ENCODE measurements at regions not wholly inside any gene's neighbourhood (a gene's known extent, or its start where the extent isn't known, plus 50 kb on each side); places are given as distances from the start of the nearest gene placed in this dataset.
"Not testable (repeated sequence)": the region's sequence is repeated elsewhere in the genome, so short reads cannot be mapped to it uniquely, and the experiment has no call there.

DNA sequence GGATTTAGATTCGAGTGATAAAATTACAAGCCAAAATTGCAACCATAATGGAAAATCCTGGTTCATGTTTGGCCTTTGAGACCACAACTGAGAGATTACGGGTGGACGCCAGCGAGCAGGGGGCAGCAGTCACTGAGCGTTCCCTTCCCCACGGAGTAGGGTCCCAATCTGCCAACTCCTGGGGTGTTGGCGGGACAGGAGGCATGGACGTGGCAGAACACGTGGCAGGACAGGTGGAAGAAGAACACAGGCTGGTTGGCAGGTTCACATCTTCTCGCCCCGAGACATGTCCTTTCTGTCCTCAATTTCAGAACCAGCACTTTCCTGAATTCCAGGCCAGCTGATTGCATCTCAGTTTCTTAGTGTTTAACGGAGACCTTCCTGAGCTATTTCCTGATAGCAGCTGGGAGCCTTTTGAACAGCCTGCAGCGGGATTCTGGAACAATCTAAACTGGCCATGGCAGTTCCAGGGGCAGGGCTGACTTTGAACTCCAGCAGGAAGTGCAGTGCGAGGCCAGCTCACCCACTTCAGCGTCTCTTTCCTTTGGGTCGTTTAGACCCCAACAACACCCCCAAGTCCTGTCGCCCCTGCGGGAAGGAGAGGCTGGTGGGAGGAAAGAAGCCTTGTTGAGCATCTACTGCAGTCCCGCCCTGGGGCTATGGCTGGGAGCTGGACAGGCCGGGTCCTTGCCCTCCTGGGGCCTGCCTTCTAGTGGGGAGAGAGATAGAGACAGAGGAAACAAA is 159.1 kb upstream of the FOXF1 start:
- DNase-seq (ENCODE audit: low read depth in 4 of 4, low spot score in 2 of 4): no peak

DNA sequence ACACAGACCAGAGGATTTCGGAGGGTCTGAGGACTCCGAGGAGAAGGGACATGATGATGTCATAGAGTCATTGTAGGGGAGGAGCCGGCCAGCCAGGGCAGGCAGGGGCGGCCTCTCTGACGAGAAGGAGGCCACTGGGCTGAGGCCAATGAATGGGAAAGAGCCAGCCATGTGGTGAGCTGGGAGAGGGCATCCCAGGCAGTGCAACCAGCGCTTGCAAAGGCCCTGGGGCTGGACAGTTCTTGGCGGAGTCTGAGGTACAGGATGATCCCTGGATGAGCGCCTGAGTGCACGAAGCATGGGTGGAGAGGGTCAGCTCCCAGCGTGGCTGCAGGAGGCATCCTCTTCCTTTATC is 158.6 kb upstream of the FOXF1 start:
- DNase-seq (ENCODE audit: low read depth in 4 of 4, low spot score in 2 of 4): not testable (repeated sequence)

DNA sequence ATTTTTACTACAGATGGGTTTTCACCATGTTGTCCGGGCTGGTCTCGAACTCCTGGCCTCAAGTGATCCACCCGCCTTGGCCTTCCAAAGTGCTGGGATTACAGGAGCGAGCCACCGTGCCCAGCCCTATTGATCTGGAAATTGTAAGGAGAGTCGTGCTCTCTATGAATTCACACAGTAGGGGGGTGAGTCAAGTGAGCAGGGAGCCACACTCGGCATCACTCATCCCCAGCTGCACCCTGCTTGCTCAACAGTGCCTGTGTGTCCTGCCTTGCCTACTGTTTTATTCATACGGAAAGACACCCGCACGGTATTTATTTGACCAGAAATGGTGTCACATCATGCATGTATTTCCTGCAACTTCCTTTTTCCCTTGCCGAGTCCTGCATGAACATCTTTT is 157.2 kb upstream of the FOXF1 start:
- no peak for DNase-seq (ENCODE audit: low read depth in 4 of 4, low spot score in 2 of 4)

DNA sequence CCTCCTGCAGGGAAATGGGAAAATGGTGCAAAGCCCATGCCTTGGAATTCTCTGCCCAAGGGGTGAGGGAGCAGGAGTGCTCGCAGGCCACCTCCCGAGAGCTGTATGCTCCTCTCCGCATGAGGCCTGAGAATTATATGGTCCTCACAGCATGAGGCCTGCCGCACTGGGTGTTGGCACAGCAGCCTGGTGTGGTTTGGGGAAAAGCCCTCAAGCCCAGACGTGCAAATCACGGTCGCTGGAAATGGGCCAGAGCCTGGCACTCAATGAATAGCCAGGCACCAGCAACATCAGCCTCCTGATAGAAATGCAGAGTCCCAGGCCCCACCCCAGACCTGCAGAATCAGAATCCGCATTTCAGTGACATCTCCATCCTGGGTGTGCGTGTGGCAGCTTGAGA is 156.4 kb upstream of the FOXF1 start:
- DNase-seq (ENCODE audit: low read depth in 4 of 4, low spot score in 2 of 4): no peak

DNA sequence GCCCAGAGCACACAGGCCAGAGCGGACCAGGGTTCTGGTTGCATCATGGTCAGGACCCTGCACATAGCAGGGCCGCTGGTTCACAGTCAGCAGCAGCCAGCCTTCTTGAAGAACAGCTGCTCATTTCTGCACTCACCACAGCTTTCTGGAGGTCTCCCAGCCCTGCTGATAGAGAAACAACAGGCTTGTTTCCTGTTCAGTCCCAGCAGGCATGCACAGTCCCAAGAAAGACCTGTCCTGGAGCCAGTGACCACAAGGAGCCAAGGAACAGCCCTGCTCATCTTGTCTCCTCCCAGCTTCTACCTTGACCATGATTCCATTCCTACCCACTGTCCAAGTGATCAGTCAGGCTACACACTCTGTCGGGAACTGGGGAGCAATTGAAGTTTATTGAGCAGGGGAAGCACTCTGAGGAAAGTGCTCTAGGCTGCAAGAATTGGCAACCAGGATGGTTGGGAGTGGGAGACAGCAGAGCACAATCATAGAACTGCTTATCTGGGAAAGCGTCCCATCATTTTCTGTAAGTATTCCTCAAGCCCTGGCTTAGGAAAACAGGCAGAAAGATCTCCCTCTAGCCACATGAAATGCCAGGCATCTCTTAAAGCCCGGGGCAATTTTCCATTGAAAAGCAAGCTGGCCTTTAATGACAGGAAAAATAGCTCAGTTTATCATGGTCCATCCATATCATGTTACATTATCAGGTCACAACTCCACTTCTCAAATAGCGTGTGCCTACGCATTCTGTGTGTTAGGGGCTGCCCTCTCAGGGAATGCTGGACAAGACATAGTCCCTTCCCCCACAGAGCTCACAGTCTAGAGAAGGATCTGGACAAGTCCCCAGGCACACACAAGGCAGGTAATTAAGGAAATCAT is 155.4 kb upstream of the FOXF1 start:
- DNase-seq (ENCODE audit: low read depth in 4 of 4, low spot score in 2 of 4): no peak

DNA sequence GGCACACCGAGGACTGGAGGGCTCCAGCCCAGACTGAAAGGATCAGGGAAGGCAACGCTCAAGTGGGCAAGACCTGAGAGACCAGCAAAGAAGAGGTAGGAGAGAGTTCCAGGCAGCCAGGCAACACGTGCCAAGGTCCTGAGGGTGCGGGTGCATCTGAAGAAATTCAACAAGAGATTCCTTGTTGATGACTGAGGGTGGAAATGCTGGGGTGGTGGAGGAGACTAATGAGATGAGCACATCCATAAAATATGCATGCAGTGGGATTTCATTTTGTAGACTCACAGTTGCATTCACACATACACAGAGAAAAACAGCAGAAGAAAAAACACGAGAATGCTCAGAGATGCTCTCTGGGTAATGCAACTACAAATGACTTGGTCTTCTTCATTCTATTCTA is 154.8 kb upstream of the FOXF1 start:
- no peak for DNase-seq (ENCODE audit: low read depth in 4 of 4, low spot score in 2 of 4)

DNA sequence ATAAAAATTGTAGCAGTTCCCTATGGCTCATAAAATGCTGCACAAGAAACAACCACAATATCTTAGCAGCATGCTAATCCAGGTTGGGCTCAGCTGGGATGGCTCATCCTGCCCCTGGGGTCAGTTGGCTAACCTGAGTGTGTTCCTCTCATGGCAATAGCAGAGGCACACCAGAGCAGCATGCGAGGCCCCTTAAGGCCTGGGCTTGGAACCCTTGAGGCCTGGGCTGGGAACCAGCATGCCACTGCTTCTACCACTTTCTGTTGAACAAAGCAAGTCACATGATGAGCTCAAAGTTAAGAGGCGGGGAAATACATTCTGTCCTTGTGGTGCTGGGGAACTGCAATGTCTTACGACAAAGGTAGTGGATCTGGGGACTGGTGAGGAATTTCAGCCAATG is 154.4 kb upstream of the FOXF1 start:
- DNase-seq (ENCODE audit: low read depth in 4 of 4, low spot score in 2 of 4): no peak

DNA sequence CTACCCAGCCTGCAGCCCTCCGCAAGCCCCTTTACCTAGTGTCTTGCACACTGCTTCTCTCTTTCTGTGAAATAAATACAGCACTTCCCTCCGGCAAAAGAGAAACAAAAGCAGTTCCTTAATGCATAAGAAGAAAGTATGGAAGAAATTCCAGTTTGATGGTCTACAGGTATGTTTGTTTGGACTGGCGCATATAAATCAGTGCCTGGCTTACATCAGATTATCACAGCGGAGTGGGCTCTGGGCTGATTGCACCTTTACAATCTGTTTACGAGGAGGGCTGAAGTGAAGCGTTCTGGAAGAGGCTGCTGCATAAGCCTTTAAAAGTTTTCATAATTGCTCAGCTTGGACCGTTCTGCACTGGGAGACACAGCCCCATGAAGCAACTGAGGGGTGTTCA is 153.5 kb upstream of the FOXF1 start:
- DNase-seq (ENCODE audit: low read depth in 4 of 4, low spot score in 2 of 4): no peak

DNA sequence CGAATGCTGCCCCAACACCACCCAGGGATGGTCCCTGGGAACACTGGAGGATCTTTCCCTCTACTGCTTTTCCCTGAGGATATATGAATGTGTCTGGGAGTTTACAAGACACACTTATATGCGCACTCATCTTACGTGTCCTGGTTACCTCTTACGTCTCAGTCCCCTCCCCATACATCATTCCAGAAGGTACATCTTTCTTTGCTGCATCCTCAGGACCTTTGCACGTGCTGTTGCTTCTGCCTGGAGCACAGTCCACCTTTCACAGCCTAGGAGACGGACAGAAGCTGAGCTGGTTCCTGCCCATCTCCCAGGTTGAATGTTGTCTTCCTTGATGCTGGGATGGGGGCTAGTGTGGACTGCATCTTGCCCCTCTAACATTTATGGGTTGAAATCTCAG is 153.0 kb upstream of the FOXF1 start:
- no peak for DNase-seq (ENCODE audit: low read depth in 4 of 4, low spot score in 2 of 4)

DNA sequence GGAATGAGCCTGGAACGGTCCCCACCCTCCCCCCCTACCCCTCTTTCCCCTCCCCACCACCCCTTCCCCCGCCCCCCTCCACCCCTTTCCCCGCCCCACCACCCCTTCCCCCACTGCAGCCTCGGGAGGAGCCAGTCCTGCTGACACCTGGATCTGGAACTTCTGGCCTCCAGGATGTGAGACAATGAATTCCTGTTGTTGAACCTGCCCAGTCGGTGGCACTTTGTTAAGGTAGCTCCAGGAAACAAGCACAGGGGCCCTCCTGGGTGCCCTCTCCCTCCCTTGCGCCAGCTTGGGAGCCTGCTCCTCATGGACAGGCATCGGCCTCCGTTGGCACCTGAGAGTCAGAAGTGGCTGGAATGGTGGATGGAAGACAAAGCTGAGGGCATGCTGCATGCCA is 152.4 kb upstream of the FOXF1 start:
- no peak for DNase-seq (ENCODE audit: low read depth in 4 of 4, low spot score in 2 of 4)

DNA sequence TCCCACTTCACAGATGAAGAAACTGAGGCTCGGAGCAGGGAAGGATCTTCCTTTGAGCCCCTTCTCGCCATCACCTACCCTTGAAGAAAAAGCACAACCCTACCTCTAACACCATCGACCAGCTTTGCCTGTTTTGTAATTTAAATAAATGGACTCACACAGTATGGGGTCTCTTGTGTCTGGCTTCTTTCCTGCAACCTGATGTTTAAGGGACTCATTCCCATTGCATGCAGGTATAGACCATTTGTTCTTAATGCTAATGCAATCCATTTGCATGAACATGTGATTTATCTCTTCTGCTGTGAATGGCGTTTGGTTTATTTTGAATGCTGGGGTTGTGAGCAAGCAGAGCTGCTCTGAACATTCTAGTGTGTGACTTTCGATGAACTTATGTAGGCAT is 150.8 kb upstream of the FOXF1 start:
- DNase-seq (ENCODE audit: low read depth in 4 of 4, low spot score in 2 of 4): no peak

DNA sequence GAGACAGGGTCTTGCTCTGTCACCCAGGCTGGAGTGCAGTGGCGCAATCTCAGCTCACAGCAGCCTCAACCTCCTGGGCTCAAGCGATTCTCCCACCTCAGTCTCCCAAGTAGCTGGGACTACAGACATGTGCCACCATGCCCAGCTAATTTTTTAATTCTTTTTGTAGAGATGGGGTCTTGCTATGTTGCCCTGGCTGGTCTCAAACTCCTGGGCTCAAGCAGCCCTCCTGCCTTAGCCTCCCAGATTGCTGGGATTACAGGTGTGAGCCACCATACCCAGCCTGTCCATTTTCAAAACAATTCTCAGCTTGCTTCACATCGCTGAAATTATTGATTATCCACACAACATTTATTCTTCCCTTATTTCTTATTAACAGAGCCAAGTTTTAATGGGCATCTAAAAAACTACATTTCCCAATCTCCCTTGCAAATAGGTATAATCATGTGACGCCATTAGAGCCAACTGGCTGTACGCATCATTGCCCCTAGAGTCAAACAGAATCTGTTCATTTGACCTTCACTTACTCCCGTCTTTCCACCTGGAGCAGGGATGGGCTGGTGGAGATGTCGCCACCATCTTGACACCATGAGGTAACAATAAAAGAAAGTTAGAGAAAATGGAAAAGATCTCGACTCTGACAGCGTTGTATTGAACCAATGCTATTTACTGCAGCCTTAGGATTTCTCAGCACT is 148.0 kb upstream of the FOXF1 start:
- no peak for DNase-seq (ENCODE audit: low read depth in 4 of 4, low spot score in 2 of 4)

DNA sequence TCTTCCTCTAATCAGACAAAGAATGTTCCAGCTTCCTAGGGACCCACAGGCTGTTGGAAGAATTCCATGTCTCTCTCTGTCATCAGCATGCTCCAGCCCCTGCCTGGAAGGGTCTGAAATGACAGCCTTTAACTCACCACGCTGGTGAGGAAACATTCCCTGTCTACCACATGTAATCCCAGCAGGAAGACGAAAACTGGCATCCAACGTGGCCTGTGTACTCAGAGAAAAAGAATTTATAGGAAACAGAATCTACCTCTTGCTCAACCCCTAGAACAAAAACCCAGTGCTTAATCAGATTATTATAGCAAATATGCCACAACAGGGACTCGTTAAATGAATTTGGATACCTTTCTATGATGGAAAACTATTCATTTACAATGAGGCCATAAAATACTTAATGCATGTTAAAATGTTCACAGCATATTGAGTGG is 147.3 kb upstream of the FOXF1 start:
- no peak for DNase-seq (ENCODE audit: low read depth in 4 of 4, low spot score in 2 of 4)

DNA sequence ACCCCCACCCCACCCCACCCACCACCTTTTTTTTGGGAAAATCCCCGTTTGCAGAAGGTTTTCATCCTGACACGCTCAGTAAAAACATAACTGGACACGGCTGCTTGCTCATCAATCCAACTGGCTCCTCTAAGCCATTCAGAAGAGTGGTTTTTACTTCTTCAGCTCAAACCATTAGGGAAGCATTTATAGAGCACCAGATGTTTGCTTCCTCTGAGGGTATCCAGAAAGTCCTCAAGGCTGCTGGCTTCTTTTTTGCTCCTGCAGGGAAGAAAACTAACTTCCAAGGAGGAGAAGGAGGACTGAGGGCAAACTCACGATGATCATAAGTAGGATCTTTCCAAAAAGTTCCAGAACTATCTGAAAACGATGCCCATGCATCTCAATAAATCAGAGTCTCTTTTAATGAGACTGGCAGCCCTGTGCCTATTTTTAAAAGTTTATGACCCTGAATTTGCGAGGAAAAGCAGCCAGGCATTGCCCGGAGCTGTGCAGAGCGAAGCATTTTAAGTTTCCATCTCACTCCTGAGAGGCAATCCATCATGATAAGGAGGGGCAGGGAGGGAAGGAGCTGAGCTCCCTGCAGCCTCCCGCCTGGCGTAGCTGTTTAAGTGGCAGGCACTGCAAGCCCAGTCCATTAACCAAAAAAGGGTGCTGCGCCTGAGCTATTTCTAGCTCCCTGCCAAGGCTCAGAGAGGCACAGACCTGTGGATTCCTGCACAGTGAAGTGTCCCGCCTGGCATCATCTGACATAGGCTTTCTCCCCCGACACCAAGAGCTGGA is 146.3 kb upstream of the FOXF1 start:
- DNase-seq (ENCODE audit: low read depth in 4 of 4, low spot score in 2 of 4): no peak

DNA sequence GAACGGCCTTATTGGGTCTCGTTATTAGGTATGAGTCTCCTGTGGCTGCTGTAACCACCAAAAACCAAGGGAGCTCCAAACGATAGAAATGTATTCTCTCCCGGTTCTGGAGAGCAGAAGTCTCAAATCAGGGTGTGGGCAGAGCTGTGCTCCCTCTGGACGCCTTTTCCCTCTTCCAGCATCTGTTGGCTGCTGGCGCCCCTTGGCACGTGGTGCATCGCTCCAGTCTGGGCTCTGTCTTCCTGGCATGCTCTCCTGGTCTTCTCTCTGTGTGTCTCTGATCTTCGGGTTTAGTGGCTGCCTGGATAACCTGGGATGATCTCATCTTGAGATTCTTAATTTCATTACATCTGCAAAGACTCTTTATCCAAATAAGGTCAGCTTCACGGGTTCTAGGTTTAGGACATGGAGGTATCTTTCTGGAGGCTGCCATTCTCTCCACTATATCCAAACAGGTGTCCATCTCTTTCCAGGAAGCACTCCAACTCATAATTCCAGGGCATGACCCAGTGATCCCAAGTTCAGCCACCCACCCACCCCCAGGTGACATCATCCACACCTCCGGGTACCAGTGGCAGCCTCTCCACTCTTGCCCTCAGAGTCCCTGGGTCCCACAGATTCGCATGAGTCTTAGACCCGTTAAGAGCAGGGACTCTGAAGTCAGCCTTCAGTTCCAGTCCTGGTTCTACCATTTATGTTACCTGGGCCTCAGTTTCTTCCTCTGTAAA is 145.5 kb upstream of the FOXF1 start:
- no peak for DNase-seq (ENCODE audit: low read depth in 4 of 4, low spot score in 2 of 4)

DNA sequence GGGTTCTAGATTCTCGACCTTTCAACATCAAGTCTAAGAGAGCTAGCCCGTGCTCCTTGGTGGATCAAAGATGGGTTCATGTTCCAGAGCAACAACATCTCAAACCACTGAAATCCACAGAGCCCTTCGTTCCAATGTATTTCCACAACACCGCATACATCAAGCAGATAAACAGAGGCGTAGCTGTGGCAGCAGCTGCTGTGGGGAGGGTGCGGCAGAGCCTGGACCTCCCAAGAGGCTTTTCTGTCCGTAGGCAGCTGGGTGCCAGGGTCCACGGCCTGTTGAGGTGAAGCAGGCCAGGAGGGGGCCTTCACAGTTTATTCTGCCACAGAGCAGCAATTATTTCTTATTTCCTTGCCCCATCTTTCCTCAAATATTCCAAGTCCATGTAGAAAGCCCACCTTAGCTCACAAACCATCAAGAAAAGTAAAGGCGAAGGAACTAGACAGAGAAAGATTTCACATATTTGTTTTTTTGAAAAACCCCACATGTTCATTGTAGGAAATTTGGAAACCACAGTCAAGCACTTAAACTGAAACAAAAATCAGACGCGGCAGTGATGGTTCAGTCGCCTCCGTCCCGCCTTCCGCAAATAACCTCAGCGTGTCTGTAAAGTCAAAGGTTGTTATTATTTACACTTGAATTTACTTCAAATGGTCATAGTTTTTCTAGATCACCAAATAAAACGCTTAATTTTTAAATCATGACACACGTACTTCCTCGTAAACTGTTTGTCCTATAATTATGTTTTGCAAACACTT is 144.6 kb upstream of the FOXF1 start:
- no peak for DNase-seq (ENCODE audit: low read depth in 4 of 4, low spot score in 2 of 4)

DNA sequence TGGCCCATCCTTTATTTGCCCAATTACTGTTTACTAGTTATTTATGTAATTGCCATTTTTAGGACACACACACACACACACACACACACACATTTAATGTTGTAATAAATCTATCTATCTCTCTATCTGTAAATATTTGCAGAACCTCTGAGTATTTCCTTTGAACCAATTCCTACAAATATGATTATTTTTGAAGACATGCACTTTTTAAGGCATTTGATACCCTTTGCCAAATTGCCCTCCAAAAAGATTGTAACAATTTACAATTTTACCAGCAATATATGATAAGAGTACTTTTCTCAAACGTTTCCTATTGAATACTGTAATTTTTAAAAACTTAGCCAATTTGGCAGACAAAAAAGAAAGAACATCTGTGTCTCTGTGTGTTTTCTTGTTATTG is 143.8 kb upstream of the FOXF1 start:
- no peak for DNase-seq (ENCODE audit: low read depth in 4 of 4, low spot score in 2 of 4)

DNA sequence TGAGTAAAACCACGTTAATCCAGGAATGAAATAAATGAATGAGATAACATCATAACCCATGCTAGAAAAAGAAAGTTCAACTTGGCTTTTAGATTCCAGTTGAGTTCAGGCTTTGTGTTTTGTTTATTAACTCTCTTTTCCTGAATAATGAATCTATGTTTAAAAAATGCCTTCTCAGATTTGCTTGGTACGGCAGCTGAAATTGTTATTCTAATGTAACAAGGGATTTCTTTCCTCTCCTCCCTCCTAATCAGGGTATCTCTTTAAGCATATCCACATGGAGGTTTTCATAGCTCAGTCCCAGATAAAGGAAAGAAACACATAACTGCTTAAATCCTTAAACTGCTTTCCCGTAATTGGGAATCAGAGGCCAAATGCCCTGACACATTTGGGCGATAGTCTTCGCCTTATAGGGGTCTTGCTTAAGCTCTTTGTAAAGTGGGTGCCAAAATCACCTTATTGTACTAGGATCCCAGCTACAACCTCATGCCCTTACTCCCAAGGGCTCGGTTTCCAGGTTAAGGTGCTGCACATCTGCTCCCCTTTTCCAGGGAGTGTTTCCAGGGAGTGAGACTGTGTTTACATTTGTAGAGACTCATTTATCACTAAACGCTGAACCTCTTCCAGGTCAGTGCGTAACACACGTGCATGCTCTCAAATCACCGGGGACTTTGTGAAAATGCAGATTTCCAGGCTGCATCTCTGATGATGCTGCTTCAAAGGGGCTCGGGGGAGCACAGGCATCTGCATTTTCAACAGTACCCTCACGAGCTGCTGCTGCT is 142.8 kb upstream of the FOXF1 start:
- DNase-seq (ENCODE audit: low read depth in 4 of 4, low spot score in 2 of 4): no peak

DNA sequence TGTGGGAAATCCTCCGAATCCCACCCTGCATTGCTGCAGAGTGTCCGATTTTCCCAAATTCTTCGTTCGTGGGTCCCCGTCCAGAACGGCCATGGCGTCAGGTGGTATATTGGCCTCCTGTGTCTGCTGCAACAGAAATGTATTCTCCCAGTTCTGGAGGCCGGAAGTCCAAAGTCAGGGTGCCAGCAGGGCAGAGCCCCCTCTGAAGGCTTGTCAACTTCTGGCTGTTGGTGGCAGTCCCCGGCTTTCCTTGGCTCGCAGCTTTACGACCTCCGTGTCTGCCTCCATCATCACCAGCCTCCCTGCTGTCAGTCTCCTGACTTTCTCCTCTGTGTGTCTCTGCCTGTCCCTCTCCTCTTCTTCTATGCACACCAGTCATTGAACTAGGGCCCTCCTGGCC is 142.1 kb upstream of the FOXF1 start:
- DNase-seq (ENCODE audit: low read depth in 4 of 4, low spot score in 2 of 4): no peak
